ENCODE measurements at regions not wholly inside any gene's neighbourhood (a gene's known extent, or its start where the extent isn't known, plus 50 kb on each side); places are given as distances from the start of the nearest gene placed in this dataset.
"Not testable (repeated sequence)": the region's sequence is repeated elsewhere in the genome, so short reads cannot be mapped to it uniquely, and the experiment has no call there.

GRCh38 chr9:92242260-92243136, 51.0 kb downstream of the IARS1 start:
- DNase-seq (ENCODE audit: low spot score): peak; percentile 37

- no peak for DNase-seq (ENCODE audit: low spot score)
Observed at GRCh38 chr9:92236915-92237314, 56.6 kb downstream of the IARS1 start.

DNA sequence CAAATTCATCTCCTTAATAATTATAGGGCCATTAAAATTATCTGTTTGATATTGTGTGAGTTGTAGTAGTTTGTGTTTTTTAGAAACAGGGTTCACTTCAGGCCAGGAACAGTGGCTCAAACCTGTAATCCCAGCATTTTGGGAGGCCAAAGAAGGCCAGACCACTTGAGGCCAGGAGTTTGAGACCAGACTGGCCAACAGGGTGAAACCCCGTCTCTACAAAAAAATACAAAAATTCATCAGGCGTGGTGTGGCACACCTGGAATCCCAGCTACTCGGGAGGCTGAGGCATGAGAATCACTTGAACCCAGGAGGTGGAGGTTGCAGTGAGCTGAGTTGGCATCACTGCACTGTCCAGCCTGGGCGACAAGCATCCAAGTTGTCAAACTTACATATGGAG, 57.0 kb downstream of the IARS1 start:
- DNase-seq (ENCODE audit: low spot score): no peak

DNA sequence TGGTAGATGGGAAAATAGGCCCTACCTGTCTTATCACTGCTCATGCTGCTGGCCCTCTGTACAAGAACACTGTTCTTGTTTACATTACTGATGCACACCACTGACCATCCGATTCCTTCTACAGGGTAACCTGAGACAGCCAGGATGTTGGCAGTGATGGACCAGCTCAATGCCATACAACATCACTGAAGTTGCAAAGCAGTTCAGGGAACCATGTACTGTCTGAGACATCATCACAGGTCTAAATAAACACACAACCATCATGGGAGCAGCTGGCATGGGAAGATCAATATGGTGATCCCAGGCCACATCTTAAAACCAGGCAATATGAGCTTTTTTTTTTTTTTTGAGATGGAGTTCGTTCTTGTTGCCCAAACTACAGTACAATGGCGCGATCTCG, 59.0 kb downstream of the IARS1 start:
- DNase-seq (ENCODE audit: low spot score): no peak

DNA sequence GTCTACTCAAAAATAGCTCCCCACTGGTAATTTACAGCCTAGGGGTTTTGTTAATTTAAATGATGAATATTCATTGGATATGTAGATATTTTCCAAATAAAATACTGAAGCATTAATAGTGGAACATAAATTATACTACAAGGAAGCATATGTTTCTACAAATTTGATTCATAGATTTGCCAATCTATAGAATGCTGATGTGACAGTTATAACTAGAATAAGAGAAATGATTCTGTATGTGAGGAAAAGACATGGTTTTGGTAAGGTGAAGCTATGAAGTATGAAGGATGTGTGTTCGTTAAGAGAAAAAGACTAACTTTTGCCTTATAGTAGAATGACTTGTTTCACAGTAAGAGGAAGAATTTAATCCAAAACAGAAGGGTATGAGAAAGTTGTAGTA, 61.3 kb downstream of the IARS1 start:
- no peak for DNase-seq (ENCODE audit: low spot score)

GRCh38 chr9:92228628-92229027, 64.9 kb downstream of the IARS1 start:
- DNase-seq (ENCODE audit: low spot score): no peak

GRCh38 chr9:92224177-92224576, 69.3 kb downstream of the IARS1 start:
- DNase-seq (ENCODE audit: low spot score): no peak

- DNase-seq (ENCODE audit: low spot score): no peak
Observed at GRCh38 chr9:92223758-92224157, 69.7 kb downstream of the IARS1 start.

DNA sequence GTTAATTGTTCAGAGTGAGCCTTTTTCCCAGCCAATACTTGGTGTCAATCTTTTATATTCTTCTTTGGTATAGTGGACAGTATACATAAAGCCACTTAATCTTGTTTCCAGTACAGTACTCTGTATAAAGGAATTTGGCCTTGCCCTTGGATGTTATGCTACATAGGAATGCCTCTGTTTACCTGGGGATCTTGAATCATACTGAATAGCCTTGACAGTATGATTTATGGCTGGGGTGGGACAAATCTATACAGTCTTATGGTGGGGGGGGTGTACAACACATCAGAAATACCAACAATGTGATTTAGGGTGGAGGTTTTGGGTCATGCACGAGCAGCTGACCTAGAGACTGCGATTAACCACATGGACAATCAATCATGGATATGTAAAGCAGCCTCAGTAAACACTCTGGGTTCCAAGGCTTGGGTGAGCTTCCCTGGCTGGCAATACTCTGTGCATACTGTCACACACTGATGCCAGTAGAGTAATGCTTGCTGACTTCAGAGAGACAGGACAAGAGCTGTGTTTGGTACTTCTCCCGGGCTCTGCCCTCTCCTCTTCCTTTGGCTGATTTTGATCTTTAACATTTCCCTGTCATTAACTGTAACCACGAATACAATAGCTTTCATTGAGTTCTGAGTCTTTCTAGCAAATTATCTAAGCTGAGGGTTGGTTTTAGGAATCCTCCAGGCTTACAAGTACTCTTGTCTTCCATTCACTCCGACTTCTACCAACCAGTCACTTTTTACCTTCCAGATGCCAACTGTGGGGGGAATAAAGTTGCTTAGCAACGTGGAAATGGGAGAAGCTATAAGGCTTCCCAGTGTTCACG, 84.6 kb downstream of the IARS1 start:
- DNase-seq (ENCODE audit: low spot score): peak; percentile 56

GRCh38 chr9:92206488-92206887, 87.0 kb downstream of the IARS1 start:
- DNase-seq (ENCODE audit: low spot score): no peak

DNA sequence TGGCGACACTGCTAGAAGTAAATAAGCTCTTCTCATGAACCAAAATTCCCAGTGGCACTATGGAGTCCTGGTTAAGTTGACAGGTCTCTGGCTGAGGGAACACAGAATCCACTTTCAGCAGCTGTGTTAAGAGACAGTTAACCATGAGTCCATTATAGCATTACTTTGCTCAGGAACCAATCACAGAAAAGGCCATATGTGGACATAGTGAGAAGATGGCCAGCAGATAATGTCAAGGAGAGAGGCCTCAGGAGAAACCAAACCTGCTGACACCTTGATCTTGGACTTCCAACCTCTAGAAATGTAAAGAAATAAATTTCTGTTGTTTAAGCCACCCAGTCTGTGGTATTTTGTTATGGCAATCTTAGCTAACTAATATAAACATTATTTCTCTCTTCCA, 88.7 kb upstream of the SPTLC1 start:
- not testable (repeated sequence) for DNase-seq (ENCODE audit: low spot score)

GRCh38 chr9:92198237-92198636, 83.0 kb upstream of the SPTLC1 start:
- DNase-seq (ENCODE audit: low spot score): not testable (repeated sequence)

DNA sequence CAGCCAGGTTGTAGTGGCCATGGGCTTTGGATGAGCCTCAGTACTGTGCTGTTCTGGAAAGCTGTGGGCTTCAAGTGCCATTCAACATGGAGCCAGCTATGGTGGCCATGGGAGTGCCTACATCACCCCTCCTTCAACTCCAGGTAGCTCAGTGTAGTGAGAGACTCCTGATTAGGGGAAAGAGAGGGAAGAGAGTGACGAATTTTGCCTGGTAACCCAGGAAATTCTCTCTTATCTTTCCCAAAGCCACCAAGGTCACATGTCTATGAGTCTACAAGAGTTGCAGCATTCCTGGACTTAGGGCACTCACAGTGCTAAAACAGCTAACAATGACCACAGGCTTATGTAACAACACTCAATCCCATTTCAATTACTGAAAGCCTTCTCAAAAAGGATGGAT, 81.7 kb upstream of the SPTLC1 start:
- DNase-seq (ENCODE audit: low spot score): no peak

GRCh38 chr9:92196400-92196799, 81.2 kb upstream of the SPTLC1 start:
- no peak for DNase-seq (ENCODE audit: low spot score)

GRCh38 chr9:92191801-92192200, 76.6 kb upstream of the SPTLC1 start:
- DNase-seq (ENCODE audit: low spot score): no peak

DNA sequence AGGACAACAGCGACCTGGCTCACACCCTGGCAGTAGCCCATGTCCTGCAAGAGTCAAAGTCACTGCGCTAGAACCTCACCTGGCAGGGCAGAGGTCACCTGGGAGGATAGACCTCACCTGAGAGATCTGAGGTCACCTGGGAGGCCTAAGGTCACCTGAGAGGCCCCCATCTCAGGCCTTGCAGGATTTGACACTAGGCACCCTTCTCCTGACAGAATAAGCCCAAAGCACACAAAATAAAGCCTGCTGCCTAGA, 75.2 kb upstream of the SPTLC1 start:
- DNase-seq (ENCODE audit: low spot score): no peak

- no peak for DNase-seq (ENCODE audit: low spot score)
Observed at GRCh38 chr9:92189782-92190535, 74.7 kb upstream of the SPTLC1 start.

DNA sequence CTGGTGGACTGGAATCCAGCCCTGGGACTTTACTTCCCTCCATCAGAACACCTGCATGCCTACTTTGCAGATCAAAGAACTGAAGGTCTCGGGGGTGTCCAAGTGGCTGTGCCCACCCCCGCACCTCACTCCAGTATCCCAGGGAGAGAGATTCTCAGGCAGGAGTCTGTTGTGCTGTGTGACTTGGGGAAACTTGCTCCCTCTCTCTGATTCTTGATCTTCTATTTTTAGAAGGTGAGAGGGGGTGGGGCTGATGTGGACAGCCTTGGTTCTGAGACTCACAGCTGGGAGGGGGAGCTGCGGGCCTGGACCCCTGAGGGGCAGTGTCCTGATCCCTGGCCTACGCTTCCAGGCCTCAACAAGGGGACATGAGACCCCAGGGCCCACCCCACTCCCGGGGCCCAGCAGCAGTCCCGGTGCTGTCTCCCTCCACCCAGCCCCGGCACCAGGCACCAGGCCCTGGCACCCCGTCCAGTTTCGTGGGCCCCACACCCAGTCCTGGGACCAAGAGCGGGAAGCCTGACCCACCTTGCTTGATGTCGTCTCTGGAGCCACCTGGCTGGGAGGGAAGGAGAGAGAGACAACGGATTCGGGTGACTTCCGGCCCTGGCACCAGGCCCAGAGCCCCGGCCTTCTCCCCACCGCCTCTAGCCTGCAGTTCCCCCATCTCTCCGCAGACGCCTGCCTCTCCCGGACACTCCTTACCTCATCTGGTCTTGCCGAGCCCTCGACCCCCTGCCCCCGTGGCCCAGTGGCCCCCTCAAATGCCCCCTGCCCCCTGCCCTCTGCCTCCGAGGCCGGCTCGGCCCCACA, 74.0 kb upstream of the SPTLC1 start:
- DNase-seq (ENCODE audit: low spot score): no peak

DNA sequence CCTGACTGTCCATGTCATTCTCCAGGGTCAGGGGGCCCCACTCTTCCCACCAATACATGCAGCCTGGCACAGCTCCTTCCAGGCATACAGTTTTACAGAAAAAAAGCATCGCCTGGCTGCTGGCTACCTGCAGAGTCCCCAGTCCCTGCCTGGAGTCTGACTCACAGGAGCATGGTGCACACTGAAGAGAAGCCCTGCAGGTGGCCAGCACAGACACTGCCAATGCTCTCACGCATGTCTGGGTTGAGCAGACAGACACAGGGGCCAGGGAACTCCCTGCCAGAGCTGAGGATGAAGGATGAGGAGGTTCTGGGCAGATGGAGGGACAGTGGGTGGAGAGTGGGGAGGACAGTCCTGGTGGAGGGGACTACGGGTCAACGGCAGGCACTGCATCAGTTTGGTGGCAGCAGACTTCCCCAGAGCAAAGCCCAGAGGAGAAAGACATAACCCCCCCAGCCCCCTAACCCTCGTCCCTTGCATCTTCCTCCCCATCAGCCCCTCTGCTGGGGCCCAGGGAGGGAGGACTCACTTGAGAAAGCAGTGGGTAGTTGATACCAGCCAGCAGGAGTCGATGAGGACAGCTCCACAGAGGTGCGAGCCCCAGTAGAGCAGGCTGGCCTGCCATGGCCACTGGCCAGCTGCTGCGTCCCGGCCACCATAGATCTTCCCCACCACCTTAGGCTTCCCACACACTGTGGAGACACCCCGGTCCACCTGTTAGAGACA, 72.9 kb upstream of the SPTLC1 start:
- no peak for DNase-seq (ENCODE audit: low spot score)

- DNase-seq (ENCODE audit: low spot score): no peak
Observed at GRCh38 chr9:92187390-92187789, 72.2 kb upstream of the SPTLC1 start.

DNA sequence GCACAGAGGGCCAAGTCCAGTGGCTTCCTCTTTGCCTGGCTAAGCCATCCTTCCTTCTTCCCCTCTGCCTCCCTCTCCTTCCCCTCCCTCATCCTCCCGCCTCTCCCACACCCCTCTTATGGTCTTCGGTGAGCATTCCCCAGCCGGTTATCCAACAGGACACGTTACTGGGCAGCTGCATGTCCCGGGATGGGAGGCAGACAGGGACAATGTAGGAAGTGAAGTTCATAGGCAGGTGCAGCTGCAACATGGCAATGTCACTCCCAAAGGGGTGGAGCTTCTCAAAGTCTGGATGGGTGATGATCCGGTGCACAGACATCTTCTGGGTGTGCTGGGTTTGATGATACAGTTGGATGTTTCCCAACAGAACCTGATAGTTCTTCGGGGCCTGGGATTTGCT, 71.4 kb upstream of the SPTLC1 start:
- no peak for DNase-seq (ENCODE audit: low spot score)
